H9 (cell line): ENCODE measurements at regions not wholly inside any gene's neighbourhood (a gene's known extent, or its start where the extent isn't known, plus 50 kb on each side); places are given as distances from the start of the nearest gene placed in this dataset.

Experiments used
- DNase-seq: peaks from one replicate; pipeline ENCODE4 v3.0.0-alpha.2; 2017
- H2AFZ ChIP-seq: one replicate; pipeline ENCODE4 v1.6.1; 2013; ENCODE audit warnings: mild to moderate bottlenecking, low read length, control low read depth, moderate library complexity
- H2AK5ac ChIP-seq: 2 replicates; pipeline ENCODE4 v1.6.1; 2013; ENCODE audit warnings: low read length, control low read depth, mixed read lengths; ENCODE audit not compliant: insufficient read length
- H2BK120ac ChIP-seq: one replicate; pipeline ENCODE4 v1.6.1; 2013; ENCODE audit warnings: low read depth, mild to moderate bottlenecking, low read length, control low read depth, inconsistent platforms; ENCODE audit not compliant: poor library complexity, severe bottlenecking
- H2BK12ac ChIP-seq: 2 replicates; pipeline ENCODE4 v1.6.1; 2013; ENCODE audit warnings: low read length, control low read depth, mixed read lengths, low read depth; ENCODE audit not compliant: insufficient read length
- H2BK15ac ChIP-seq: 2 replicates; pipeline ENCODE4 v1.6.1; 2013; ENCODE audit warnings: low read depth, low read length, control low read depth
- H2BK20ac ChIP-seq: one replicate; pipeline ENCODE4 v1.6.1; 2013; ENCODE audit warnings: low read depth, mild to moderate bottlenecking, low read length, control low read depth, inconsistent platforms; ENCODE audit not compliant: poor library complexity, severe bottlenecking
- H2BK5ac ChIP-seq: 2 replicates; pipeline ENCODE4 v1.6.1; 2013; ENCODE audit warnings: low read length, control low read depth, mixed read lengths; ENCODE audit not compliant: insufficient read length
- H3K14ac ChIP-seq: 2 replicates; pipeline ENCODE4 v1.6.1; 2013; ENCODE audit warnings: low read length, control low read depth; ENCODE audit not compliant: insufficient read depth
- H3K18ac ChIP-seq: 2 replicates; pipeline ENCODE4 v1.6.1; 2013; ENCODE audit warnings: low read depth, mild to moderate bottlenecking, mixed read lengths, low read length, control low read depth; ENCODE audit not compliant: insufficient read length
- H3K23ac ChIP-seq: 2 replicates; pipeline ENCODE4 v1.6.1; 2013; ENCODE audit warnings: low read length, control low read depth, mixed read lengths, low read depth; ENCODE audit not compliant: insufficient read length
- H3K23me2 ChIP-seq: 2 replicates; pipeline ENCODE4 v1.6.1; 2013; ENCODE audit warnings: low read depth, mild to moderate bottlenecking, mixed read lengths, low read length, control low read depth; ENCODE audit not compliant: insufficient read length, poor library complexity, severe bottlenecking
- H3K27ac ChIP-seq: 2 replicates; pipeline ENCODE4 v1.5.1; 2013; ENCODE audit warnings: low read length, control low read depth, mixed read lengths, low read depth; ENCODE audit not compliant: insufficient read length
- H3K27me3 ChIP-seq: 2 replicates; pipeline ENCODE4 v1.6.1; 2013; ENCODE audit warnings: low read length, control low read depth, inconsistent platforms; ENCODE audit not compliant: insufficient read depth
- H3K4ac ChIP-seq: 2 replicates; pipeline ENCODE4 v1.6.1; 2013; ENCODE audit warnings: low read depth, mild to moderate bottlenecking, control low read depth, inconsistent platforms, low read length, moderate library complexity
- H3K4me1 ChIP-seq: 2 replicates; pipeline ENCODE4 v1.6.1; 2013; ENCODE audit warnings: low read length, control low read depth, inconsistent platforms; ENCODE audit not compliant: insufficient read depth
- H3K4me2 ChIP-seq: 2 replicates; pipeline ENCODE4 v1.6.1; 2013; ENCODE audit warnings: low read length, control low read depth, mixed read lengths; ENCODE audit not compliant: insufficient read length, insufficient read depth
- H3K56ac ChIP-seq: 2 replicates; pipeline ENCODE4 v1.6.1; 2013; ENCODE audit warnings: low read depth, mild to moderate bottlenecking, mixed read lengths, low read length, control low read depth; ENCODE audit not compliant: insufficient read length
- H3K79me1 ChIP-seq: 2 replicates; pipeline ENCODE4 v1.6.1; 2013; ENCODE audit warnings: low read depth, mild to moderate bottlenecking, moderate library complexity, low read length, control low read depth, inconsistent platforms; ENCODE audit not compliant: insufficient read depth, poor library complexity, severe bottlenecking
- H3K79me2 ChIP-seq: 2 replicates; pipeline ENCODE4 v1.6.1; 2013; ENCODE audit warnings: low read length, control low read depth, inconsistent platforms; ENCODE audit not compliant: insufficient read depth
- H3K9ac ChIP-seq: 2 replicates; pipeline ENCODE4 v1.6.1; 2013; ENCODE audit warnings: low read length, control low read depth, mixed read lengths; ENCODE audit not compliant: insufficient read length; ENCODE audit errors: extremely low read depth
- H3K9me3 ChIP-seq: one replicate; pipeline ENCODE4 v1.6.1; 2013; ENCODE audit warnings: low read depth, low read length, inconsistent platforms; ENCODE audit not compliant: control insufficient read depth
- H3T11ph ChIP-seq: one replicate; pipeline ENCODE4 v1.6.1; 2013; ENCODE audit warnings: mild to moderate bottlenecking, low read length, control low read depth, inconsistent platforms
- H4K20me1 ChIP-seq: one replicate; pipeline ENCODE4 v1.6.1; 2013; ENCODE audit not compliant: control insufficient read depth, insufficient read length, insufficient read depth
- H4K5ac ChIP-seq: 2 replicates; pipeline ENCODE4 v1.6.1; 2013; ENCODE audit warnings: low read depth, mild to moderate bottlenecking, mixed read lengths, low read length, control low read depth; ENCODE audit not compliant: insufficient read length
- H4K8ac ChIP-seq: replicated peaks from 2 replicates; pipeline ENCODE4 v1.6.1; 2013; ENCODE audit warnings: low read length, control low read depth, mixed read lengths, low read depth; ENCODE audit not compliant: insufficient read length
- H4K91ac ChIP-seq: 2 replicates; pipeline ENCODE4 v1.6.1; 2013; ENCODE audit warnings: low read depth, mild to moderate bottlenecking, moderate library complexity, mixed read lengths, low read length, control low read depth; ENCODE audit not compliant: insufficient read length
- H3K27ac Mint-ChIP-seq, 3 experiments: 2 replicates in 2 of 3; 3 replicates in 1 of 3; pipeline ENCODE4 v1.8.0; 2020 to 2021; ENCODE audit warnings: mixed read lengths in 3 of 3, mild to moderate bottlenecking in 1 of 3, moderate library complexity in 1 of 3
- H3K27me3 Mint-ChIP-seq: 2 replicates; pipeline ENCODE4 v1.8.0; 2021; ENCODE audit warnings: low read depth, mild to moderate bottlenecking, moderate library complexity, mixed read lengths
- H3K36me3 Mint-ChIP-seq, 3 experiments: 2 replicates in 2 of 3; 3 replicates in 1 of 3; pipeline ENCODE4 v1.8.0; 2020 to 2021; ENCODE audit warnings: low read depth in 3 of 3, mixed read lengths in 3 of 3; ENCODE audit not compliant: insufficient read depth in 1 of 3
- H3K4me1 Mint-ChIP-seq, 2 experiments: 2 replicates each; pipeline ENCODE4 v1.8.0; 2020; ENCODE audit warnings: mixed read lengths in 2 of 2
- H3K4me3 Mint-ChIP-seq, 2 experiments: 2 replicates in 1 of 2; 3 replicates in 1 of 2; pipeline ENCODE4 v1.8.0; 2020 to 2021; ENCODE audit warnings: mild to moderate bottlenecking in 2 of 2, mixed read lengths in 2 of 2, moderate library complexity in 1 of 2
- H3K9me3 Mint-ChIP-seq, 2 experiments: 2 replicates in 1 of 2; 3 replicates in 1 of 2; pipeline ENCODE4 v1.8.0; 2020; ENCODE audit warnings: mild to moderate bottlenecking in 2 of 2, mixed read lengths in 2 of 2, moderate library complexity in 1 of 2
- CTCF ChIP-seq: fragments of 200-600 bp; sonication (generic); conservative IDR thresholded peaks from 3 replicates; pipeline ENCODE4 v1.8.0; 2021; ENCODE audit warnings: antibody characterized with exemption, mild to moderate bottlenecking
- WGBS: extraction: QIAGEN DNeasy Blood & Tissue Kit; methylation state at CpG from one replicate; pipeline ENCODE4 v1.1.7; 2013; ENCODE audit warnings: missing lambda C conversion rate, low lambda C conversion rate, mixed read lengths; ENCODE audit not compliant: insufficient read length; ENCODE audit errors: extremely low coverage; 5-methylcytosine and 5-hydroxymethylcytosine counted together

- no peak overlapping the region for H4K5ac ChIP-seq
- no peaks in the 10 kb centered on the region; a peak in 1 of 7 replicates for H3K36me3 Mint-ChIP-seq
- no peak overlapping the region for H2BK12ac ChIP-seq
- no peak overlapping the region for H2BK15ac ChIP-seq
- peaks cover 2% of the 10 kb centered on the region; the same call in 1 of the 2 replicates for H3K27me3 Mint-ChIP-seq
- H2BK120ac ChIP-seq, result no peak overlapping the region
- DNase-seq, result no peak
- H2BK20ac ChIP-seq, result no peak overlapping the region
- H3K14ac ChIP-seq, result no peak overlapping the region
- no peak overlapping the region for H3K4me2 ChIP-seq
- H3K27ac ChIP-seq, result no peak overlapping the region
- no peak overlapping the region for H4K8ac ChIP-seq
- no peaks in the 10 kb centered on the region for H3K4me1 ChIP-seq
- no peak overlapping the region for H3T11ph ChIP-seq
- H2BK5ac ChIP-seq, result no peak overlapping the region
- H3K4ac ChIP-seq, result no peak overlapping the region
- H3K9me3 Mint-ChIP-seq, result peaks cover 0 to 3% of the 10 kb centered on the region in 2 experiments; a peak in 1 of 5 replicates
- H3K9me3 ChIP-seq, result no peaks in the 10 kb centered on the region
- no peaks in the 10 kb centered on the region for H3K23me2 ChIP-seq
- H3K56ac ChIP-seq, result no peak overlapping the region
- no peak overlapping the region for H3K27ac Mint-ChIP-seq
- no peaks in the 10 kb centered on the region for H3K79me1 ChIP-seq
- H3K23ac ChIP-seq, result no peak overlapping the region
- H2AK5ac ChIP-seq, result no peak overlapping the region
- no peak overlapping the region for H3K9ac ChIP-seq
- no peaks in the 10 kb centered on the region for H3K79me2 ChIP-seq
- H3K4me3 Mint-ChIP-seq, result no peak overlapping the region
- H2AFZ ChIP-seq, result no peak overlapping the region
- H4K20me1 ChIP-seq, result no peaks in the 10 kb centered on the region
- H4K91ac ChIP-seq, result no peak overlapping the region
- no peak overlapping the region for H3K18ac ChIP-seq
- no peak for TF ChIP-seq CTCF
- WGBS, result no CpG with 5 or more reads among the region's 5 CpGs
- H3K4me1 Mint-ChIP-seq, result peaks cover 0 to 13% of the 10 kb centered on the region in 2 experiments; a peak in 2 of 4 replicates
- H3K27me3 ChIP-seq, result no peaks in the 10 kb centered on the region; the same call in 1 of the 2 replicates
Observed at GRCh38 chr15:26442680-26443079, 330.2 kb downstream of the GABRB3 start.
